Endothelial cell of umbilical vein (primary cell): ENCODE measurements at regions not wholly inside any gene's neighbourhood (a gene's known extent, or its start where the extent isn't known, plus 50 kb on each side); places are given as distances from the start of the nearest gene placed in this dataset.

ENCODE experiments used
- BruUV-seq: library from RNA; stranded (reverse); fragments of 400-500 nt; replicated peaks from 2 replicates; lab custom pipeline; 2021; lab: Mats Ljungman, UMichigan
- CTCF ChIA-PET: fragments of 300-600, 350-600 bp; sonication (Branson Sonifier 250); formaldehyde crosslinking; loops from one replicate; lab custom pipeline; 2021; ENCODE audit warnings: antibody characterized with exemption, inconsistent platforms; lab: Charles Lee
- POLR2A ChIA-PET: fragments of 300-600, 350-600 bp; sonication (Branson Sonifier 250); formaldehyde crosslinking; loops from one replicate; lab custom pipeline; 2021; ENCODE audit warnings: antibody characterized with exemption, inconsistent platforms; lab: Charles Lee
- DNase-seq: peaks from one replicate; pipeline ENCODE4 v3.0.0-alpha.2; 2011; ENCODE audit warnings: low read depth, low spot score
- FAIRE-seq: peaks from 2 replicates; lab custom pipeline; 2011; peaks lifted over from hg19 to GRCh38; lab: Jason Lieb, UNC
- H2AFZ ChIP-seq: 2 replicates; pipeline ENCODE4 v1.6.0; 2012; ENCODE audit warnings: low read depth, low read length, control low read depth, inconsistent platforms
- H3K27ac ChIP-seq: 2 replicates; pipeline ENCODE4 v1.5.1; 2011; ENCODE audit warnings: low read depth, mild to moderate bottlenecking, control low read depth, low read length, moderate library complexity; ENCODE audit not compliant: insufficient read depth
- H3K27me3 ChIP-seq, 2 experiments: 2 replicates each; pipeline versions ENCODE4 v1.6.0 to v1.6.1; 2011; ENCODE audit warnings: low read length in 2 of 2, mixed read lengths in 1 of 2; ENCODE audit not compliant: control insufficient read depth in 2 of 2, insufficient read depth in 2 of 2
- H3K36me3 ChIP-seq, 2 experiments: 2 replicates in 1 of 2; 3 replicates in 1 of 2; pipeline ENCODE4 v1.5.1; 2011; ENCODE audit warnings: low read length in 2 of 2, mild to moderate bottlenecking in 1 of 2, moderate library complexity in 1 of 2; ENCODE audit not compliant: control insufficient read depth in 2 of 2, insufficient read depth in 2 of 2; ENCODE audit errors: extremely low read depth in 1 of 2
- H3K4me1 ChIP-seq: 3 replicates; pipeline ENCODE4 v1.5.1; 2011; ENCODE audit warnings: mild to moderate bottlenecking, low read length; ENCODE audit not compliant: control insufficient read depth, insufficient read depth; ENCODE audit errors: extremely low read depth
- H3K4me2 ChIP-seq: 2 replicates; pipeline ENCODE4 v1.6.1; 2011; ENCODE audit warnings: low read length, control low read depth, mixed read lengths; ENCODE audit not compliant: insufficient read depth
- H3K4me3 ChIP-seq, 3 experiments: fragments of 200-600 bp in 1 of 3; sonication (generic), shearing (Covaris generic) in 1 of 3; replicated peaks in 1 of 3; 2 replicates each; pipeline ENCODE4 v1.5.1; 2011 to 2016; ENCODE audit warnings: control low read depth in 3 of 3, low read length in 3 of 3, mild to moderate bottlenecking in 2 of 3, inconsistent platforms in 1 of 3, low read depth in 1 of 3, moderate library complexity in 1 of 3; ENCODE audit not compliant: insufficient read depth in 1 of 3
- H3K79me2 ChIP-seq: 2 replicates; pipeline ENCODE4 v1.6.0; 2012; ENCODE audit warnings: low read length, inconsistent platforms; ENCODE audit not compliant: control insufficient read depth, insufficient read depth
- H3K9ac ChIP-seq: replicated peaks from 2 replicates; pipeline ENCODE3; 2011; ENCODE audit warnings: low read length, control low read depth; ENCODE audit not compliant: insufficient read depth; ENCODE audit errors: extremely low read depth
- H3K9me1 ChIP-seq: replicated peaks from 3 replicates; pipeline ENCODE4 v1.6.0; 2011; ENCODE audit warnings: mild to moderate bottlenecking, low read length; ENCODE audit not compliant: control insufficient read depth, insufficient read depth; ENCODE audit errors: extremely low read depth
- H3K9me3 ChIP-seq: replicated peaks from 2 replicates; pipeline ENCODE4 v1.5.1; 2012; ENCODE audit warnings: low read length, inconsistent platforms; ENCODE audit not compliant: control insufficient read depth, insufficient read depth
- H4K20me1 ChIP-seq: replicated peaks from 2 replicates; pipeline ENCODE3; 2011; ENCODE audit warnings: mild to moderate bottlenecking, low read length; ENCODE audit not compliant: control insufficient read depth, insufficient read depth; ENCODE audit errors: extremely low read depth
- CTCF ChIP-seq, 2 donors: IDR thresholded peaks; 1 replicate in 1 of 2; 2 replicates in 1 of 2; pipeline ENCODE4 v1.5.1; 2011; ENCODE audit warnings: low read length in 2 of 2, mild to moderate bottlenecking in 2 of 2, moderate library complexity in 2 of 2, control low read depth in 1 of 2, inconsistent platforms in 1 of 2, low read depth in 1 of 2; ENCODE audit not compliant: insufficient read depth in 1 of 2; ENCODE audit errors: extremely low read depth in 1 of 2
- EZH2 ChIP-seq: IDR thresholded peaks from 2 replicates; pipeline ENCODE4 v1.6.1; 2012; ENCODE audit warnings: borderline replicate concordance, low read depth, mild to moderate bottlenecking, moderate library complexity, low read length, inconsistent platforms; ENCODE audit not compliant: severe bottlenecking
- FOS ChIP-seq: IDR thresholded peaks from 2 replicates; pipeline ENCODE4 v1.6.1; 2011; ENCODE audit warnings: mild to moderate bottlenecking, low read length, moderate library complexity, borderline replicate concordance; ENCODE audit not compliant: insufficient read depth
- GATA2 ChIP-seq: IDR thresholded peaks from 2 replicates; pipeline ENCODE4 v1.7.0; 2011; ENCODE audit warnings: low read depth, mild to moderate bottlenecking, moderate library complexity, mixed read lengths, low read length; ENCODE audit not compliant: insufficient read length, insufficient read depth
- JUN ChIP-seq: IDR thresholded peaks from 2 replicates; pipeline ENCODE4 v1.6.1; 2011; ENCODE audit warnings: borderline replicate concordance, low read depth; ENCODE audit not compliant: insufficient read length, insufficient read depth
- MAX ChIP-seq: IDR thresholded peaks from 2 replicates; pipeline ENCODE4 v1.6.1; 2011; ENCODE audit not compliant: insufficient read depth, insufficient read length
- MYC ChIP-seq: IDR thresholded peaks from one replicate; pipeline ENCODE4 v1.6.1; 2011; ENCODE audit warnings: mild to moderate bottlenecking, low read depth, low read length
- POLR2A ChIP-seq: IDR thresholded peaks from 2 replicates; pipeline ENCODE4 v1.6.1; 2012; ENCODE audit warnings: low read depth, mild to moderate bottlenecking, control low read depth, low read length
- POLR2AphosphoS5 ChIP-seq: IDR thresholded peaks from 2 replicates; pipeline ENCODE4 v1.6.1; 2012; ENCODE audit warnings: low read depth, mild to moderate bottlenecking, control low read depth, low read length, moderate library complexity; ENCODE audit not compliant: insufficient read depth
- dilution Hi-C: fragments of 300-500 bp; cut with MboI; formaldehyde crosslinking; loops from one replicate; pipeline ENCODE4 v1.15.0; 2019; ENCODE audit warnings: low sequenced_read_pairs; ENCODE audit not compliant: extremely low pct_ligation_motif_present
- intact Hi-C: fragments of 100-400 bp; cut with micrococcal nuclease; formaldehyde crosslinking; loops from one replicate; pipeline ENCODE4 v1.10.0; 2022

- intact Hi-C loops: no loop called here
- Histone ChIP-seq H3K9ac (no peak overlapping the region), H3K4me2 (no peak overlapping the region), H4K20me1 (no peaks in the 10 kb centered on the region), H3K27ac (no peak overlapping the region), H2AFZ (no peak overlapping the region), H3K27me3 (peaks cover 3 to 6% of the 10 kb centered on the region in 2 experiments), H3K9me3 (no peaks in the 10 kb centered on the region), H3K79me2 (no peaks in the 10 kb centered on the region), H3K4me3 (no peak overlapping the region), H3K4me1 (peaks cover 8% of the 10 kb centered on the region), H3K9me1 (no peaks in the 10 kb centered on the region), H3K36me3 (no peaks in the 10 kb centered on the region)
- POLR2A ChIA-PET: no interaction called here
- DNase-seq (no peak), FAIRE-seq (no peak)
- CTCF ChIA-PET: no interaction called here
- dilution Hi-C loops: no loop called here
- TF ChIP-seq MAX: no peak
- no peak for TF ChIP-seq CTCF (IDR thresholded peaks at IDR 0.05; ENCODE audit: extremely low read depth in 1 of 2, insufficient read depth in 1 of 2, low read depth in 1 of 2, low read length in 2 of 2)
- no peak for TF ChIP-seq FOS
- no TSS peak for BruUV-seq
Measured at GRCh38 chr5:138659121-138659520, 83.9 kb upstream of the HSPA9 start.

GRCh38 chr5:138658676-138659075, 83.5 kb upstream of the HSPA9 start:
- H3K36me3 ChIP-seq: no peaks in the 10 kb centered on the region
- BruUV-seq: no TSS peak
- H3K9me3 ChIP-seq: no peaks in the 10 kb centered on the region
- H3K4me3 ChIP-seq: no peak overlapping the region
- intact Hi-C loops (no loop called here), dilution Hi-C loops (no loop called here)
- H3K4me2 ChIP-seq: no peak overlapping the region
- ChIA-PET POLR2A (no interaction called here), CTCF (no interaction called here)
- H3K79me2 ChIP-seq: no peaks in the 10 kb centered on the region
- peaks cover 3 to 5% of the 10 kb centered on the region in 2 experiments for H3K27me3 ChIP-seq
- FAIRE-seq (no peak), DNase-seq (no peak)
- TF ChIP-seq POLR2AphosphoS5 (no peak), MYC (no peak), JUN (no peak), CTCF (IDR thresholded peaks at IDR 0.05; ENCODE audit: extremely low read depth in 1 of 2, insufficient read depth in 1 of 2, low read depth in 1 of 2, low read length in 2 of 2) (no peak), MAX (no peak), GATA2 (no peak), EZH2 (no peak), POLR2A (no peak), FOS (no peak)
- H3K27ac ChIP-seq: no peak overlapping the region
- peaks cover 8% of the 10 kb centered on the region for H3K4me1 ChIP-seq
- H4K20me1 ChIP-seq: no peaks in the 10 kb centered on the region
- no peaks in the 10 kb centered on the region for H3K9me1 ChIP-seq
- no peak overlapping the region for H3K9ac ChIP-seq
- H2AFZ ChIP-seq: no peak overlapping the region
